ENCODE measurements at regions not wholly inside any gene's neighbourhood (a gene's known extent, or its start where the extent isn't known, plus 50 kb on each side); places are given as distances from the start of the nearest gene placed in this dataset.

DNA sequence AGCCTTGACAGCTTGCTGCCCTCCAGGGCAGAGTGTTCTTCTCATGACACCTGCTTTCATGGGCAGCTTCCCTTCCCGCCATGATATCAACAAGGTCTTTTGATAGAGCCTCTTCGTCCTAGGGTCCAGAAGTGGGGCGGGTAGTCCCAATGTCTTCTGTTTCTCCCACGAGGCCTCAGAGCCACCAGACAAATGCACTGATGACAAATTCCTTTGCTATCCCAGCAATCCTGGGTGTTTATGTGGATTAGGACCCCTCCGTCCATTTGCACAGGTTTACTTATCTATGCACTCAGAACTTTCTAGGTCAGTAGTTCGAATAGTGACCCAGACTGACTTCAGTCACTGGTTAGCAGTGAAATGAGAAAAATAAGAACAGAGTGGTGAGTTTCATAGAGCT is 52.6 kb upstream of the PRMT8 start:
- Histone ChIP-seq H3K36me3 (ENCODE audit: control insufficient read depth in 1 of 2, insufficient read depth in 2 of 2, low read depth in 1 of 2, low read length in 2 of 2) (no peaks in the 10 kb centered on the region), H3K4me1 (ENCODE audit: control insufficient read depth, insufficient read depth, low read depth, low read length) (no peaks in the 10 kb centered on the region), H3K79me1 (replicated peaks; ENCODE audit: low read length, poor library complexity, severe bottlenecking) (no peaks in the 10 kb centered on the region), H4K91ac (ENCODE audit: low read length) (no peak overlapping the region), H3K4me2 (ENCODE audit: low read length, poor library complexity, severe bottlenecking) (no peak overlapping the region), H3K4ac (ENCODE audit: low read depth in 1 of 2, low read length in 2 of 2) (no peak overlapping the region), H2BK15ac (ENCODE audit: low read depth, poor library complexity, severe bottlenecking) (no peak overlapping the region), H3K4me3 (ENCODE audit: insufficient read depth in 1 of 2, low read depth in 1 of 2, low read length in 2 of 2) (no peak overlapping the region), H3K18ac (ENCODE audit: low read depth in 1 of 2, low read length in 2 of 2) (no peak overlapping the region), H3K27me3 (ENCODE audit: control insufficient read depth in 1 of 2, insufficient read depth in 1 of 2, low read length in 2 of 2) (peaks cover 0 to 39% of the 10 kb centered on the region in 2 experiments), H2BK12ac (ENCODE audit: low read length in 2 of 2) (no peak overlapping the region), H3K27ac (ENCODE audit: low read length, poor library complexity, severe bottlenecking) (no peak overlapping the region), H3K9me3 (ENCODE audit: control insufficient read depth, low read length) (no peaks in the 10 kb centered on the region), H2BK5ac (ENCODE audit: low read depth, low read length, poor library complexity, severe bottlenecking) (no peak overlapping the region), H4K8ac (ENCODE audit: low read length) (no peak overlapping the region), H2BK120ac (ENCODE audit: low read depth, low read length) (no peak overlapping the region), H2AK5ac (ENCODE audit: low read length, severe bottlenecking) (no peak overlapping the region), H3K14ac (ENCODE audit: low read length in 2 of 2) (no peak overlapping the region), H3K23ac (ENCODE audit: low read length in 2 of 2) (no peak overlapping the region), H3K9ac (ENCODE audit: low read length) (no peak overlapping the region), H2AFZ (ENCODE audit: low read depth, low read length) (no peak overlapping the region)
- 81% methylated on average over 5 of the region's 6 CpGs for WGBS
- DNase-seq: no peak
